Fibroblast of lung (primary cell): ENCODE measurements at regions not wholly inside any gene's neighbourhood (a gene's known extent, or its start where the extent isn't known, plus 50 kb on each side); places are given as distances from the start of the nearest gene placed in this dataset.

Experiments used
- DNase-seq, 2 donors: peaks; one replicate each; pipeline versions ENCODE4 v3.0.0 to v3.0.0-alpha.2; 2010; ENCODE audit warnings: low read depth in 2 of 2
- H2AFZ ChIP-seq: 2 replicates; pipeline ENCODE4 v1.5.1; 2012; ENCODE audit warnings: low read length, control low read depth, inconsistent platforms
- H3K27ac ChIP-seq: 2 replicates; pipeline ENCODE4 v1.5.1; 2011; ENCODE audit warnings: low read length, control low read depth; ENCODE audit not compliant: insufficient read depth
- H3K27me3 ChIP-seq: 2 replicates; pipeline ENCODE4 v1.5.1; 2011; ENCODE audit warnings: mild to moderate bottlenecking, low read length; ENCODE audit not compliant: control insufficient read depth, insufficient read depth
- H3K36me3 ChIP-seq: 2 replicates; pipeline ENCODE4 v1.5.1; 2011; ENCODE audit warnings: low read length; ENCODE audit not compliant: control insufficient read depth, insufficient read depth
- H3K4me1 ChIP-seq: 2 replicates; pipeline ENCODE4 v1.5.1; 2011; ENCODE audit warnings: low read length; ENCODE audit not compliant: control insufficient read depth, insufficient read depth; ENCODE audit errors: extremely low read depth
- H3K4me2 ChIP-seq: 2 replicates; pipeline ENCODE4 v1.5.1; 2011; ENCODE audit warnings: low read length, control low read depth; ENCODE audit not compliant: insufficient read depth; ENCODE audit errors: extremely low read depth
- H3K4me3 ChIP-seq, 4 experiments: fragments of 200-600 bp in 1 of 4; sonication (generic) in 1 of 4; replicated peaks in 1 of 4; 2 replicates each; pipeline ENCODE4 v1.5.1; 2011 to 2016; ENCODE audit warnings: low read length in 4 of 4, low read depth in 3 of 4, mild to moderate bottlenecking in 3 of 4, control low read depth in 2 of 4, inconsistent platforms in 1 of 4, mixed read lengths in 1 of 4; ENCODE audit not compliant: insufficient read depth in 1 of 4; ENCODE audit errors: control extremely low read depth in 1 of 4
- H3K79me2 ChIP-seq: 2 replicates; pipeline ENCODE4 v1.5.1; 2012; ENCODE audit warnings: mild to moderate bottlenecking, low read length, inconsistent platforms; ENCODE audit not compliant: control insufficient read depth, insufficient read depth
- H3K9ac ChIP-seq: 2 replicates; pipeline ENCODE4 v1.5.1; 2011; ENCODE audit warnings: mild to moderate bottlenecking, low read length, control low read depth; ENCODE audit not compliant: insufficient read depth
- H3K9me3 ChIP-seq: 2 replicates; pipeline ENCODE4 v1.5.1; 2012; ENCODE audit warnings: low read depth, low read length; ENCODE audit not compliant: control insufficient read depth, insufficient read depth
- H4K20me1 ChIP-seq: 2 replicates; pipeline ENCODE4 v1.5.1; 2011; ENCODE audit warnings: low read length; ENCODE audit not compliant: control insufficient read depth, insufficient read depth; ENCODE audit errors: extremely low read depth
- CTCF ChIP-seq, 2 donors: IDR thresholded peaks in 1 of 2; conservative IDR thresholded peaks in 1 of 2; 1 replicate in 1 of 2; 2 replicates in 1 of 2; pipeline ENCODE4 v1.5.1; 2011 to 2012; ENCODE audit warnings: low read length in 2 of 2, control low read depth in 1 of 2, inconsistent platforms in 1 of 2, low read depth in 1 of 2, mild to moderate bottlenecking in 1 of 2
- EZH2 ChIP-seq: IDR thresholded peaks from 2 replicates; pipeline ENCODE4 v1.5.1; 2012; ENCODE audit warnings: low read length, control low read depth, mild to moderate bottlenecking; ENCODE audit errors: missing control alignments

GRCh38 chr13:53631511-53631910 lies 602.9 kb downstream of the OLFM4 start:
- Histone ChIP-seq H3K36me3 (no peaks in the 10 kb centered on the region), H3K27me3 (no peaks in the 10 kb centered on the region), H3K4me3 (no peak overlapping the region), H3K4me1 (no peaks in the 10 kb centered on the region), H3K4me2 (no peak overlapping the region), H3K9ac (no peak overlapping the region), H2AFZ (no peak overlapping the region), H3K27ac (no peak overlapping the region), H3K9me3 (no peaks in the 10 kb centered on the region), H4K20me1 (no peaks in the 10 kb centered on the region), H3K79me2 (no peaks in the 10 kb centered on the region)
- DNase-seq, result no peak
- TF ChIP-seq EZH2 (no peak), CTCF (conservative IDR thresholded peaks at IDR 0.05 in 1 of 2, IDR thresholded peaks at IDR 0.05 in 1 of 2; ENCODE audit: low read depth in 1 of 2, low read length in 2 of 2) (no peak)

- Histone ChIP-seq H3K9ac (no peak overlapping the region), H3K79me2 (no peaks in the 10 kb centered on the region), H4K20me1 (no peaks in the 10 kb centered on the region), H3K9me3 (no peaks in the 10 kb centered on the region), H3K4me1 (no peaks in the 10 kb centered on the region), H3K27ac (no peak overlapping the region), H2AFZ (no peak overlapping the region), H3K27me3 (no peaks in the 10 kb centered on the region), H3K36me3 (no peaks in the 10 kb centered on the region), H3K4me3 (no peak overlapping the region), H3K4me2 (no peak overlapping the region)
- DNase-seq, result no peak
- TF ChIP-seq EZH2, result no peak
- TF ChIP-seq CTCF (conservative IDR thresholded peaks at IDR 0.05 in 1 of 2, IDR thresholded peaks at IDR 0.05 in 1 of 2; ENCODE audit: low read depth in 1 of 2, low read length in 2 of 2), result no peak
These were observed 609.4 kb downstream of the OLFM4 start for GRCh38 chr13:53638040-53638439.

GRCh38 chr13:53642306-53642705 lies 613.7 kb downstream of the OLFM4 start:
- no peak overlapping the region for H3K27ac ChIP-seq
- no peak for DNase-seq
- no peak for TF ChIP-seq CTCF (conservative IDR thresholded peaks at IDR 0.05 in 1 of 2, IDR thresholded peaks at IDR 0.05 in 1 of 2; ENCODE audit: low read depth in 1 of 2, low read length in 2 of 2)
- no peak for TF ChIP-seq EZH2
- H3K4me3 ChIP-seq, result no peak overlapping the region
- no peak overlapping the region for H2AFZ ChIP-seq
- H3K4me2 ChIP-seq, result no peak overlapping the region
- H3K79me2 ChIP-seq, result no peaks in the 10 kb centered on the region
- H3K27me3 ChIP-seq, result no peaks in the 10 kb centered on the region
- H3K36me3 ChIP-seq, result no peaks in the 10 kb centered on the region
- no peaks in the 10 kb centered on the region for H4K20me1 ChIP-seq
- H3K9me3 ChIP-seq, result no peaks in the 10 kb centered on the region
- no peaks in the 10 kb centered on the region for H3K4me1 ChIP-seq
- H3K9ac ChIP-seq, result no peak overlapping the region
